ENCODE measurements at regions not wholly inside any gene's neighbourhood (a gene's known extent, or its start where the extent isn't known, plus 50 kb on each side); places are given as distances from the start of the nearest gene placed in this dataset.

DNA sequence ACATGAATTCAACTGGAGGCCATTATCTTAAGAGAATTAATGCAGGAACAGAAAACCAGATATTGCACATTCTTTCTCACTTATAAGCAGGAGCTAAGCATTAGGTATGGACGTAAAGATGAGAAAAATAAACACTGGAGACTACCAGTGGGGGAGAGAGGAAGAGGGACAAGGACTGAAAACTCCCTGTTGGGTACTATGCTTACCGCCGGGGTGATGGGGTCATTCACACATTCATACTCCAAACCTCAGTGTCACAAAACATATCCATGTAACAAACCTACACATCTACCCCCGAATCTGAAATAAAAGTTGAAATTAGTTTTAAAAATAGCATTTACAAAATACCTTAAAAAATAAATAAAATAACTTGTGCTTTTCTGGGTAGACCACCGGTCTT lies 80.8 kb upstream of the RAP1B start:
- TF ChIP-seq, protein P1, sequence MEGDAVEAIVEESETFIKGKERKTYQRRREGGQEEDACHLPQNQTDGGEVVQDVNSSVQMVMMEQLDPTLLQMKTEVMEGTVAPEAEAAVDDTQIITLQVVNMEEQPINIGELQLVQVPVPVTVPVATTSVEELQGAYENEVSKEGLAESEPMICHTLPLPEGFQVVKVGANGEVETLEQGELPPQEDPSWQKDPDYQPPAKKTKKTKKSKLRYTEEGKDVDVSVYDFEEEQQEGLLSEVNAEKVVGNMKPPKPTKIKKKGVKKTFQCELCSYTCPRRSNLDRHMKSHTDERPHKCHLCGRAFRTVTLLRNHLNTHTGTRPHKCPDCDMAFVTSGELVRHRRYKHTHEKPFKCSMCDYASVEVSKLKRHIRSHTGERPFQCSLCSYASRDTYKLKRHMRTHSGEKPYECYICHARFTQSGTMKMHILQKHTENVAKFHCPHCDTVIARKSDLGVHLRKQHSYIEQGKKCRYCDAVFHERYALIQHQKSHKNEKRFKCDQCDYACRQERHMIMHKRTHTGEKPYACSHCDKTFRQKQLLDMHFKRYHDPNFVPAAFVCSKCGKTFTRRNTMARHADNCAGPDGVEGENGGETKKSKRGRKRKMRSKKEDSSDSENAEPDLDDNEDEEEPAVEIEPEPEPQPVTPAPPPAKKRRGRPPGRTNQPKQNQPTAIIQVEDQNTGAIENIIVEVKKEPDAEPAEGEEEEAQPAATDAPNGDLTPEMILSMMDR (IDR thresholded peaks at IDR 0.05; ENCODE audit: low read depth, low read length): no peak
- H3K4me3 ChIP-seq (ENCODE audit: low read depth, low read length): no peak overlapping the region

DNA sequence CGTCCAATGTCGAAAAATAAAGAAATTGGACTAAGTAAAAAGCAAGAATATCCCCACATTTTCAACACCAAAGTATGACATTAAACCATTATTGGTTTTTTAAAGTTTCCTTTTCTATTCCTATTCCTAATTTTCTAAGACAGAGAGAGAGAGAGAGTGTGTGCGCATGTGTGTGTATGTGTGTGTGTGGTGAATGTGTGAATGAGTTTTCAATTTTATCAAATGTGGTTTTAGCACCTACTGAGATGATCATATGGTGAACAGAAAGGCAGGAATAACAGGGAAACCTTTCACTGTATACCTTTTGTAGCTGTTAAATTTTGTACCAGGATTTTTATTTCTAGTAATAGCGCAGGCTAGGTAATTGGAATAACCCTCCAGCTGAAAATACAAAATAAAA lies 80.4 kb upstream of the RAP1B start:
- no peak overlapping the region for H3K4me3 ChIP-seq (ENCODE audit: low read depth, low read length)
- TF ChIP-seq, protein P1 (IDR thresholded peaks at IDR 0.05; ENCODE audit: low read depth, low read length): no peak

DNA sequence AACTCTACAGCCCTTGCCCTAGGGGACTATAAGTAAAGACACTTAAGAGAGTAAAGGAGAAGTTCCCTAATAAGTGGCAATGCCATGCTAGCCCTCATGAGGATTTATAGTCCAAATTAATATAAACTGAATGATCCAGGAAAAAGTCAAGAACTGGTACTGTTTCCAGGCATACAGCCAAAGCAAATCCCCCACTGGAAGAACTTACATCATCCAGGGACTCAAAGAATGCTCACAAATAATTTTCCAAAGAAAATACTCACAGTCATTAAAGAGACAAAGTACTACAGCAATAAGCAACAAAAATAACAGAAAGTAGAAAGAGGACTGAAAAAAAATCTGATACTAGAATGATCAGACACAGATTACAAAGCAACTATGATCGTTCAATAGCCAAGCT lies 79.7 kb upstream of the RAP1B start:
- H3K4me3 ChIP-seq (ENCODE audit: low read depth, low read length): no peak overlapping the region
- TF ChIP-seq, protein P1 (IDR thresholded peaks at IDR 0.05; ENCODE audit: low read depth, low read length): no peak

DNA sequence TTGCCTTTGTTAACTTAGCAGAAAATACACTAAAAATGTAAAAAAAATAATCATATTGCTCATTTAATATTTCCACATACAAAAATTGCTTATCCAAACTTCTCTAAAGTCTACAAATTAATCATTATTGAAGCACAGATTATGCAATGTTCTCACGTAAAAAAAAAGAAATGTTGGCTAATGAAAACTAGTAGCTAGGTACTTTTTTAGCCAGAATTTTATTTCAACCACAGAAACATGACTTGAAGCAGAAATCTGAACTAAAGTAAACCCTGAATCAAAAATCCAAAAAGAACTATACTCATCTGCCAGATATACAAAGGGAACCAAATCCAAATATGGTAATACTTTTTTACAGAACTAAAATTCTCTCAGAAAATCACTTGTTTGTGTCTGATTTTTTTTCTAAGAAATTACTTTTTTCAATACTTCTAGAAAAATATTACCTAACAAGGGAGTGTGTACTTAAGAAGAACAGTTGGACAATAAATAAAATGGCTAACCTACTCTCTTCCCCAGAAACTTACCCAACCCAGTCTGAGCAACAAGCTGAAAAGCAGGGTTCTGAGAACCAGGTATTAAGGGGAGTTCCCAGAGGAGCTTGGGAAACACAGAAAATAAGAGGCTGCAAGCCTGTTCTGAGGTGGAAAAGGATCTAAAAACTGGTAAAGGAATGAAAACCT lies 78.4 kb upstream of the RAP1B start:
- H3K4me3 ChIP-seq (ENCODE audit: low read depth, low read length): no peak overlapping the region
- TF ChIP-seq, protein P1 (IDR thresholded peaks at IDR 0.05; ENCODE audit: low read depth, low read length): no peak

DNA sequence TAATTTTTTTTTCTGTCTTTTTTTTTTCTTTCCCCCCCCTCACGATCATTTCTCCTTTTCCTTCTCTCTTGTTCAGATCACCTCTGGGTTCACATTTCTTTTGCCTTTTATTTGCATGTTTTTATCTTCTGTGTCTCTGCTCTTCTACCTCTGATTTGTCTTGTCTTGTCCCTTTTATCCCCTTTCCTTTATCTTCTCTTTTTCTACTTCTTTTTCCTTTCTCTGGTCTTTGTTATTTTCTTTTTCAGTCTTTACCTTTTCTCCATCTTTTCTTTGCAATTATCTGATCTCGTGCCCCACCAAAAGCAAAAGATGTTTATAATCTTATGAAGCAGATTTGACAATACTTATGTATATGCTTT lies 77.8 kb upstream of the RAP1B start:
- TF ChIP-seq, protein P1 (IDR thresholded peaks at IDR 0.05; ENCODE audit: low read depth, low read length): no peak
- H3K4me3 ChIP-seq (ENCODE audit: low read depth, low read length): no peak overlapping the region

DNA sequence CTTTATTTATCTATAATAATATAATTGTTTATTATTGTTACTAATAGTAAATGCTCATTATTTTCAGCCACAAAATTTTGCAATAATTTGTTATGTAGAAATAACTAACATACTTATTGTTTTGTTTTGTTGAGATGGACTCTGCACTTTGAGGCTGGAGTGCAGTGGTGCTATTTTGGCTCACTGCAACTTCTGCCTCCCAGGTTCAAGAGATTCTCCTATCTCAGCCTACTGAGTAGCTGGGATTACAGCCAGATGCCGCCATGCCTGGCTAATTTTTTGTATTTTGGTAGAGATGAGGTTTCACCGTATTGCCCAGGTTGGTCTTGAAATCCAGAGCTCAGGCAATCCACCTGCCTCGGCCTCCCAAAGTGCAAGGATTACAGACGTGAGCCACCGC lies 76.6 kb upstream of the RAP1B start:
- TF ChIP-seq, protein P1 (IDR thresholded peaks at IDR 0.05; ENCODE audit: low read depth, low read length): no peak
- H3K4me3 ChIP-seq (ENCODE audit: low read depth, low read length): no peak overlapping the region

DNA sequence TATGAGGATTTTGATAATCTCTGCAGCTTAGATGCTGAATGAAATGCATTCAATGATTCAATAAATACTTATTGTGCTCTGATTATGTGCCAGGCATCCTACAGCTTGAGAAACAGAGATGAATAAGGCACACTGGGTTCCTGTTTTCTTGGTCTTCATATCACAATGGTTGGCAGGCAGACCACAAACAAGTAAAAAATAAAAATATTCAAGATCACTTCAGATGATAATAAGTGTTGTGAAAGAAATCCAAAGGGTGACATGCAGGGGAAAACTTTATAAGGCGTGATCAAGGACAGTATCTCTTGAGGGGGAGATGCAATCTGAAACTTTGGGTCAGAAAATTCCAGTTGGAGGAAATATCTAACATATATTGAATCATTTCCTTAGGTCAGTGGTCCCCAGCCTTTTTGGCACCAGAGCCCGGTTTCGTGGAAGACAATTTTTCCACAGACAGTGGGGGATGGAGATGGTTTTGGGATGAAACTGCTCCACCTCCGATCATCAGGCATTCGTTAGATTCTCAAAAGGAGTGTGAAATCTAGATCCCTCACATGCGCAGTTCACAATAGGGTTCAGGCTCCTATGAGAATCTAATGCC lies 73.7 kb upstream of the RAP1B start:
- TF ChIP-seq, protein P1 (IDR thresholded peaks at IDR 0.05; ENCODE audit: low read depth, low read length): no peak

More for the DNA sequence above, 73.7 kb upstream of the RAP1B start:
- no peak overlapping the region for H3K4me3 ChIP-seq (ENCODE audit: low read depth, low read length)

Data from WI38 (cell line).